ENCODE measurements at regions not wholly inside any gene's neighbourhood (a gene's known extent, or its start where the extent isn't known, plus 50 kb on each side); places are given as distances from the start of the nearest gene placed in this dataset.

DNA sequence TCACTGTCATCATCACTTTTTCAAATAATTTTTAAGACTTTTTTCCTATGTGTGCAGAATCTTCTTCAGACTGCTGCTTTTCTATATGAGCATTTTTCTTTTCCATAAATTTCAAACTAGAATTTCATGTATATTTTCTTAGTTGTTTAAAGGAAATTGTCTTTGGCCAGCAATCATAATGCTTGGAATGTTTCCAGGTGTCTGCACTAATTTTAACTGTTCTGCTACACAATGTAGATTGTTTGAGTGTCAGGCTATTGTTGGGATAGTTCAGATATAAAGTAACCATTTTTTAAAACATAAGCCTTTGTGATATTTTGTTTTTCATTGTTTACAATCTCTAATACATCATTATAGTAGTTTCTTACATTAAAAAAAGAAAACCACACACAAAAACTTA is 1418.5 kb downstream of the EFNB2 start:
- TF ChIP-seq GATA2 (IDR thresholded peaks at IDR 0.05; ENCODE audit: low read depth, low read length) (no peak), GATA3 (IDR thresholded peaks at IDR 0.05; ENCODE audit: low read depth, low read length) (no peak)

All from SH-SY5Y (cell line).